D341Med (cell line): ENCODE measurements at regions not wholly inside any gene's neighbourhood (a gene's known extent, or its start where the extent isn't known, plus 50 kb on each side); places are given as distances from the start of the nearest gene placed in this dataset.
"Not testable (repeated sequence)": the region's sequence is repeated elsewhere in the genome, so short reads cannot be mapped to it uniquely, and the experiment has no call there.

Experiments used
- DNase-seq: peaks from one replicate; pipeline ENCODE4 v3.0.0; 2012; ENCODE audit warnings: low spot score

DNA sequence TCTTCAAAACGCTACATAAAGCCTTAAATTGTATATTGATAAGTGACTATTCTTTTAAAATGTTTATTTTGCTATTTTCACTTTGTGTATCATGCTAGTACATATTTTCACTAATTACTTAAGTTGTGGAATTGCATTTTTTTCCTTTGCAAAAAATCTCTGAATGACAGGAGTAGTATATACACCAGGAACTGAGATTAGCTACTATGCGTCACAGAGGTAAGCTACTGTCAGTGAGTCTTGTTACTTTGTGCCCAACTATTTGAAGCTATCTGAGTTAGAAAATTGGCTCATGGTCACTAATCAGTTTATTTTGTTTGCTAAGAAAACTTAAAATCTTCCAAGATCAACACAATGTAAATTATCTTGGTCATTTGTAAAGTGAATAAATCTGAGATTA, 887.4 kb downstream of the TMTC2 start:
- DNase-seq, result no peak

DNA sequence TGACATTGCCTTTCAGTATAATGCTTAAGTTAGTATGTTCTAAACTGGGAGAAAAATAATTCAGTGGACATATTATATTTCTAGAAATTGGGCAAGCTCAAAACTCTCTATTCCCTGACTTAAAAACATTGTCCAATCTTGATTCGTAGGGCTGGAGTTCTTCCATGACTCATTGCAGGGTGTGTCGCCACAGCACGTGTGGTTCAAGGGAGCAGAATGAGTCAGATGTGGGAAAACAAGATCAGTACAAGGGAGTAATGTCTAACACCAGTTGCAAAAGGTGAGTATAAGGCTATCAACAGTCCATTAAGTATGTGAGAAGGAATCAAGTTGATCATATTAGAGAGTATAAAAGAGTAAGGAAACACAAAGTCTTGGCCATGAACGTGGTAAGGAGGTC, 887.0 kb downstream of the TMTC2 start:
- no peak for DNase-seq

DNA sequence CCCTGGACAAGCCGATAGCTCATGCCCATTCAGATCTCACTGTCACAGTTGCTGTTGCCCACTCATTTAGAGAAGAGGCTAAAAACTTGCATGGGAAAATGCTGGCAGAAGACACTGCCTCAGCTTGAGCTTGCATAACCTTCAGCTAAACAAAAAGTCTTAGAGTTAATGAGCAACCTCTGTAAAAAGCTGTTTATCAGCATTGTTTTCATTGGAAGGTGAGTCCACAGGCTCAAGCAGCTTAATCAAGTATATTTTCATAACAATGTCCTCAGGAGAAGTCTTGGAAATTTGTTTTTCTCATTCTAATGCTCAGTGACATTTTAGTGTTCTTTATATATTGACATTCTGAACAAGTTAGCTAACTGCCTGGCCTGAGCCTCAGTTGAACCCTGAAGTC, 872.9 kb downstream of the TMTC2 start:
- DNase-seq, result no peak

GRCh38 chr12:83556040-83556439, 869.3 kb downstream of the TMTC2 start:
- not testable (repeated sequence) for DNase-seq

GRCh38 chr12:83541446-83541845, 854.7 kb downstream of the TMTC2 start:
- no peak for DNase-seq

DNA sequence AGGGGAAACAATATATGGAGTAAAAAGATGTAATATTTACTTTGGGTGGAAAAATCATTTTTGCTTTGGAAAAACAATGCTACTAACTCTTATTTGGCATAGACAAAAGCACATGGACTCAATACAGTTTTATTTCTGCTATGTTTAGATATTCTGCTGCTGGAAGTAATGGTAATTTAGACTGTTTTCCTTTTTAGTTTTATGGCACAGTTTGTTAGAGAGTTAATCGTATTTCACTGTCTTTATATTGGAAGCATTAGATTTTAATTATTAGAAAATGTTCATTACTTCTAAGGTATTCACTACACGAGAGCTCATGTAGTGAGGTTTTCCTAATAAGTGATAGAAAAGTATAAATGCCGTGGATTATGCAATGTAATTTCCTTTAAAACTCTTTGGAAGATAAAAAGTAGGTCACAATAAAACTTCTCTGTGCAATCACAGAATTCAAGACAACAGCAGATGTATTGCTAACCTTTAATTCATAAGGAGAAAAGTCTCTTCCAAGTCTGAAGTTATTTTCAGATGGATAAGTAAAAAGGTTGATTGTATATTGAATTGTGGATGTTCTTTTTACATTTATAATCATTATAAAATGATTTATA, 851.8 kb downstream of the TMTC2 start:
- DNase-seq, result no peak

GRCh38 chr12:83537428-83538053, 850.8 kb downstream of the TMTC2 start:
- no peak for DNase-seq

DNA sequence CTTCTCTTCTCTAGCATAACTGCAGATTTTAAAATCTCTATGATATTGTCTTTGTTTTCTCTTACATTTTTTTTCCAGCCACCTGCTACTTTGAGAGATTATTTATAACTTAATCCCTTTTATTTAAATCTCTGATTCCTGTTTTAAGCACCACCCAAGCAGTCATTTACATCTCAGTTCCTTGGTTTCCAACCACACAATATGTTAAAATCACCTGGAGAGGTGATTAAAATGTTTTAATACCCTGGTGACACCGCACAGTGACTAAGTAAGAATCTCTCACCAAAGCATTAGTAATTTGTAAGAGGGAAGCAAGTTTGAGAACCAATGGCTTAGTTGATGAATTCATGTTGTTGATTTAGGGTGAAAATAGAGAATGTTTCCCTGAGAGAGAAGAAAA, 849.8 kb downstream of the TMTC2 start:
- no peak for DNase-seq

- no peak for DNase-seq
Observed at GRCh38 chr12:83528571-83528970, 841.9 kb downstream of the TMTC2 start.

DNA sequence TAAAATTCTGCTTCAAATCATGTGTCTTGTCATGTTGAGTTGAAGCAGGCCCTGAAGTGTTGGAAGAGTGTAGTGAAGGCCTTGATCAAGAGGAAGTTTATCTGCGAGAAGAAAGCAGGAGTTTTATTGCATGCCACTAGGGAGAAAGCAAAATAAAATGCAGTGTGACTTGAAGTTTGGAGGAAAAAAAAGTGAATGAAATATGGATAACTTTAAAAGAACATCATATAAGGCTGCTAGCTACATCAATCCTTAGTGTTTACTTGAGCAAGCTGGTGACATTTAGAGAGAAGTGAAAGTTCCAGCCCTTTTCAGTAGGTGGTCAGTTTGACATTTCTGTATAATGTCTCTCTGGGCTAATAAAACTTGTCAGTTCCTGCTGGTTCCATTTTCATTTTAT, 841.1 kb downstream of the TMTC2 start:
- no peak for DNase-seq

- DNase-seq, result no peak
Observed at GRCh38 chr12:83515306-83516026, 828.8 kb downstream of the TMTC2 start.

- no peak for DNase-seq
Observed at GRCh38 chr12:83514372-83514771, 827.7 kb downstream of the TMTC2 start.

- no peak for DNase-seq
Observed at GRCh38 chr12:83506841-83507240, 820.1 kb downstream of the TMTC2 start.

- no peak for DNase-seq
Observed at GRCh38 chr12:83505586-83505985, 818.9 kb downstream of the TMTC2 start.

DNA sequence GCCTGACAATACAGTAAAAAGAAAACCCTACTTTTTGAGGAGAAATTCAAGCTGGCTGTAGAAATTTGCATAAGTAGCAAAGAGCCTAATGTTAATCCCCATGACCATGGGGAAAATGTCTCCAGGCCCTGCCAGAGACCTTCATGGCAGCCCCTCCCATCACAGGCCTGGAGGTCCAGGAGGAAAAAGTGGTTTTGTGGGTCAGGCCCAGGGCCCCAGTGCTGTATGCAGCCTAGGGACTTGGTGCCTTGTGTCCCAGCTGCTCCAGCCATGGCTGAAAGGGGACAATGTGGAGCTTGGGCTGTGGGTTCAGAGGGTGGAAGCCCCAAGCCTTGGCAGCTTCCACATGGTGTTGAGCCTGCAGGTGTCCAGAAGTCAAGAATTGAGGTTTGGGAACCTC, 813.2 kb downstream of the TMTC2 start:
- not testable (repeated sequence) for DNase-seq

DNA sequence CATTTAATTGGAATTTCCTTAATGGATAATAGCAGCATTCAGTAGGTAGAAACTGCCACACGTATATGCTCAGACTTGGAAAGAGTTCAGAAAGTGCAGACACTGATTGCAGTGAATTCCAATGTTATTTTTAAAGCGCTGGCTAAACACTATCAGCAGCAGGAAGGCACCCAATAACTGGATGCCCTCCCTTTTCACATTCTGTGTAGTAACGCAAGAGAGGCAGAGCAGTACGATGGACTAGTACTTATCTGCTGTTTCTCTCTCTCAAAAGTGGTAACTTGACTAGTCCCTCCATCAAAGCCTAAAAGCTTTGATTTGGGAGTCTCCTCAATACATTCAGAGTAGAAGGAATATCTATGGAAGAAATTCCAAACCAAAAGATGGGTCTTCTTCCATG, 791.0 kb downstream of the TMTC2 start:
- DNase-seq, result no peak

GRCh38 chr12:83476695-83477690, 790.3 kb downstream of the TMTC2 start:
- DNase-seq, result no peak

DNA sequence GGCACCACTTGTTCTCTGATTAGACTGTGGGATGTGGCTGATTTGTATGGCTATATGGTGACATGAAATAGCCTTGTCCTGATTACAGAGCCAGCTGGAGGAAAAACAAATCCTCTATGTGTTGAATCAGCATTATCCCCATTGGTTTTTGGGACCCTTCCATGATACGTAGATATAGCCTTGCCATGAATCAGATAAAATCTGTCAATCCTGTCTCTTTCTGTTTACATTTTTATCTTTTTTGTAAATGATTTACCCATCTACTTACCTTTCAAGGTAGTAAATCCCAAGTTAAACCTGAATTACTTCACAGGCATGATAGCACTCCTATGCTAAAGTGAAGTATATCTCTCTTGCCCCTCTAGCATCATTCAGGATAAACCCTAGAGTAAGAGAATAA, 789.3 kb downstream of the TMTC2 start:
- DNase-seq, result no peak

DNA sequence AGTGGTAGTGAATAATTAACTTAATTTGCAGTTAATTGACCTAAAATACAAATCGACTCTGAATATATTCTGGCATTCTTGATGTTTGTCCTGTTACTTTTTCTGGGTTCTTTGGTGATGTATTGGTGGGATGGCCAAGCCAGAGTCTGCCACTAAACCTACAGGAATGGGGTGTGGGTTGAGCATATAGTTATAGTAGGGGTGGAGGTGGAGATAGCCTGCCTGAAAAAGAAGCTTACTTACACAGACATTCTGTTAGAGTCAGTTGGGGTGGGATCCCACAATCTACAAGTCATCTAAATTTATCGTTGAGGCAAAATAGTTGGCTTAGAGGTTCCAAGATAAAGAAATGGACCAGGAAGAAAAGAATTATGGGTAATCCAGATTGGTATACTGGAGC, 787.7 kb downstream of the TMTC2 start:
- DNase-seq, result no peak

DNA sequence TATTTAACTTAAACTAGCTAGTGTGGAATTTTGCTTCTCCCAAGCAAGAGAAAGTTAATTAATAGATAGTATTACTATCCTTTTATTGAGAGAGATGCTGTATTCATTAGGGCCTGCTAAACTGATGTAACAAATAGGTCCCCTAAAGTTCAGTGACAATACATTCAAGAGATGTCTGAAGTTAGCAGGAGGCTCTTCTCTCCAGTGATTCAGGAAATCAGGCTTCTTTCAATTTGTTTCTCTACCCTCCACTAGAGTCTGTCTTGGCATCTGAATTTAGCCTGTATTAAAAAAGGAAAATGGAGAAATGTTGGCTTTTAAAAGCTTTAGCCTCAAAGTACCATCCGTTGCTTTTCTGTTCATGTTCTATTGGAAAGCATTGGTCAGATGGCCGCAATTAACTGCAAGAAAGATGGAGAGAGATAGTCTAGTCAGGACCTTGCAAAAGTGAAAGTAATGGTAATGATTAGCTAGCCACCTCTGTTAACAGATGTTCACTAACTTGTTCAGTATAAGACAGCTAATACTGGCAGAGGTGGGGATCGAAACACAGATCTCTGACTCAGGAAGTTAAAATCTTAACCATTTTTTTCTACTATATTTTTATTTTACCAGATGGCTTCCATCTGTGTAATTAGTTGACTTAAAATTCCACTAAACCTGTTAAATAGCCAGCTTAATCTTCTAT, 786.8 kb downstream of the TMTC2 start:
- DNase-seq, result no peak

DNA sequence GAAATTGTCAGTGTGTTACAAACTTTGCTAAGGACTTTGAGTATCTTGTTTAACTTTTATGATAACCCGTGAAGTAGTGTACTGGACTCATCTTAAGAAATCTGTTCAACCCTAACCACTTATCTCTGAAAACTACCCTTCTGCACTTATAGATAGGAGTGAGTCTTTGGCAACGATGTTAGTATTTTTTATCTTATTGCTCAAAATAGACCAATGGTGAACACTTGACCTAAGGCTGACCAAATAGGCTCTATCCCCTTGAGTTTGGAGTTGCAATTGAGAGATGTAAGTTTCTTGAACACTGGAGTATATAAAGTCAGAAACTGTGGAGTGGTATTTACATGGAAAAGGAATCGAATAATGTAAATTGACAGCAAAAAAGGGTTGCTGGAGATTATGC, 786.1 kb downstream of the TMTC2 start:
- DNase-seq, result no peak

GRCh38 chr12:83472350-83472749, 785.6 kb downstream of the TMTC2 start:
- no peak for DNase-seq
